Midbrain (tissue), 1 donor: ENCODE measurements at regions not wholly inside any gene's neighbourhood (a gene's known extent, or its start where the extent isn't known, plus 50 kb on each side); places are given as distances from the start of the nearest gene placed in this dataset.
A peak's percentile ranks its signal among the peaks of the same experiment; 100 is the strongest.
"Not testable (repeated sequence)": the region's sequence is repeated elsewhere in the genome, so short reads cannot be mapped to it uniquely, and the experiment has no call there.

Experiments used
- DNase-seq: peaks from one replicate; lab custom pipeline; 2025; lab: John Stamatoyannopoulos, UW

- DNase-seq, result no peak
Observed at GRCh38 chr16:23013484-23013883, 135.8 kb downstream of the USP31 start.

- no peak for DNase-seq
Observed at GRCh38 chr16:23009075-23009474, 140.2 kb downstream of the USP31 start.

- DNase-seq, result no peak
Observed at GRCh38 chr16:23008041-23008440, 141.2 kb downstream of the USP31 start.

GRCh38 chr16:23006380-23006779, 142.9 kb downstream of the USP31 start:
- DNase-seq, result no peak

GRCh38 chr16:23005951-23006350, 143.3 kb downstream of the USP31 start:
- no peak for DNase-seq

- no peak for DNase-seq
Observed at GRCh38 chr16:22989598-22989997, 159.7 kb downstream of the USP31 start.

- DNase-seq, result no peak
Observed at GRCh38 chr16:22983614-22984013, 165.6 kb downstream of the USP31 start.

- DNase-seq, result not testable (repeated sequence)
Observed at GRCh38 chr16:22980514-22980913, 166.6 kb downstream of the HS3ST2 start.

- peak; percentile 24 for DNase-seq
Observed at GRCh38 chr16:22979038-22979437, 165.1 kb downstream of the HS3ST2 start.

GRCh38 chr16:22977294-22977697, 163.3 kb downstream of the HS3ST2 start:
- DNase-seq, result peak; percentile 24

- DNase-seq, result no peak
Observed at GRCh38 chr16:22973522-22973921, 159.6 kb downstream of the HS3ST2 start.

- no peak for DNase-seq
Observed at GRCh38 chr16:22971346-22971924, 157.5 kb downstream of the HS3ST2 start.

- DNase-seq, result no peak
Observed at GRCh38 chr16:22970209-22970865, 156.4 kb downstream of the HS3ST2 start.

- DNase-seq, result no peak
Observed at GRCh38 chr16:22969567-22969966, 155.6 kb downstream of the HS3ST2 start.

- no peak for DNase-seq
Observed at GRCh38 chr16:22968931-22969330, 155.0 kb downstream of the HS3ST2 start.

- no peak for DNase-seq
Observed at GRCh38 chr16:22967521-22968095, 153.6 kb downstream of the HS3ST2 start.
